ENCODE measurements at regions not wholly inside any gene's neighbourhood (a gene's known extent, or its start where the extent isn't known, plus 50 kb on each side); places are given as distances from the start of the nearest gene placed in this dataset.
A peak's percentile ranks its signal among the peaks of the same experiment; 100 is the strongest.
"Not testable (repeated sequence)": the region's sequence is repeated elsewhere in the genome, so short reads cannot be mapped to it uniquely, and the experiment has no call there.

GRCh38 chr7:66476056-66476455, 152.6 kb upstream of the KCTD7 start:
- not testable (repeated sequence) for H3K27me3 ChIP-seq (ENCODE audit: insufficient read depth); DNase-seq (ENCODE audit: low spot score); H3K9me2 ChIP-seq (ENCODE audit: insufficient read depth); H3F3A ChIP-seq (replicated peaks; ENCODE audit: low read depth); H3K4me1 ChIP-seq (ENCODE audit: insufficient read depth); H3K4me1 Mint-ChIP-seq; H4K20me1 ChIP-seq (replicated peaks; ENCODE audit: insufficient read depth); H3K4me2 ChIP-seq; H3K4me3 Mint-ChIP-seq; H3K79me2 ChIP-seq (replicated peaks; ENCODE audit: insufficient read depth); H3K9me3 Mint-ChIP-seq; H3K27ac Mint-ChIP-seq; H3K27ac ChIP-seq (ENCODE audit: low read depth); H3K4me3 ChIP-seq; H2AFZ ChIP-seq; ATAC-seq; H3K36me3 ChIP-seq (ENCODE audit: insufficient read depth); H3K27me3 Mint-ChIP-seq (ENCODE audit: insufficient read depth, low read depth, poor library complexity)
- H3K36me3 Mint-ChIP-seq (ENCODE audit: low read depth) = peaks cover 22% of the 10 kb centered on the region

- not testable (repeated sequence) for H3K27me3 ChIP-seq (ENCODE audit: insufficient read depth); ATAC-seq; H3K9me3 Mint-ChIP-seq; H3F3A ChIP-seq (replicated peaks; ENCODE audit: low read depth); H3K36me3 ChIP-seq (ENCODE audit: insufficient read depth); H3K79me2 ChIP-seq (replicated peaks; ENCODE audit: insufficient read depth); H4K20me1 ChIP-seq (replicated peaks; ENCODE audit: insufficient read depth); H3K27ac ChIP-seq (ENCODE audit: low read depth); H2AFZ ChIP-seq; H3K27me3 Mint-ChIP-seq (ENCODE audit: insufficient read depth, low read depth, poor library complexity); H3K4me2 ChIP-seq; DNase-seq (ENCODE audit: low spot score); H3K9me2 ChIP-seq (ENCODE audit: insufficient read depth); H3K4me3 Mint-ChIP-seq; H3K4me1 ChIP-seq (ENCODE audit: insufficient read depth); H3K4me3 ChIP-seq; H3K27ac Mint-ChIP-seq; H3K4me1 Mint-ChIP-seq
- peaks cover 32% of the 10 kb centered on the region for H3K36me3 Mint-ChIP-seq (ENCODE audit: low read depth)
These were observed 150.8 kb upstream of the KCTD7 start for GRCh38 chr7:66477822-66478397.

GRCh38 chr7:66481229-66481628, 147.5 kb upstream of the KCTD7 start:
- not testable (repeated sequence) for H3K79me2 ChIP-seq (replicated peaks; ENCODE audit: insufficient read depth); H3K4me3 ChIP-seq; H3K9me2 ChIP-seq (ENCODE audit: insufficient read depth); H3K27ac Mint-ChIP-seq; H3K27me3 ChIP-seq (ENCODE audit: insufficient read depth); H3F3A ChIP-seq (replicated peaks; ENCODE audit: low read depth); H3K27me3 Mint-ChIP-seq (ENCODE audit: insufficient read depth, low read depth, poor library complexity); H3K9me3 Mint-ChIP-seq; H3K36me3 ChIP-seq (ENCODE audit: insufficient read depth); H3K4me1 Mint-ChIP-seq; ATAC-seq; H3K27ac ChIP-seq (ENCODE audit: low read depth); H4K20me1 ChIP-seq (replicated peaks; ENCODE audit: insufficient read depth); H3K4me3 Mint-ChIP-seq; H3K4me1 ChIP-seq (ENCODE audit: insufficient read depth); H3K4me2 ChIP-seq; DNase-seq (ENCODE audit: low spot score); H2AFZ ChIP-seq
- H3K36me3 Mint-ChIP-seq (ENCODE audit: low read depth) = peaks cover 56% of the 10 kb centered on the region

- not testable (repeated sequence) for H2AFZ ChIP-seq; H4K20me1 ChIP-seq (replicated peaks; ENCODE audit: insufficient read depth); DNase-seq (ENCODE audit: low spot score); H3K4me2 ChIP-seq; H3K27me3 Mint-ChIP-seq (ENCODE audit: insufficient read depth, low read depth, poor library complexity); H3K36me3 ChIP-seq (ENCODE audit: insufficient read depth); H3K4me3 ChIP-seq; H3K79me2 ChIP-seq (replicated peaks; ENCODE audit: insufficient read depth); H3K9me2 ChIP-seq (ENCODE audit: insufficient read depth); H3K4me3 Mint-ChIP-seq; H3K27ac ChIP-seq (ENCODE audit: low read depth); H3K9me3 Mint-ChIP-seq; ATAC-seq; H3K27me3 ChIP-seq (ENCODE audit: insufficient read depth)
- 0 out of 2 replicates have a peak, but pooled peaks cover 12% of the 10 kb centered on the region for H3F3A ChIP-seq (replicated peaks; ENCODE audit: low read depth)
- peaks cover 20% of the 10 kb centered on the region for H3K4me1 Mint-ChIP-seq
- peaks cover 12% of the 10 kb centered on the region; the same call in 1 of the 2 replicates for H3K4me1 ChIP-seq (ENCODE audit: insufficient read depth)
- H3K27ac Mint-ChIP-seq = peak overlapping the region; percentile 58; the same call in 1 of the 2 replicates
- peaks cover 19% of the 10 kb centered on the region for H3K36me3 Mint-ChIP-seq (ENCODE audit: low read depth)
These were observed 139.6 kb upstream of the KCTD7 start for GRCh38 chr7:66489065-66489464.

- Histone ChIP-seq H3K27ac (ENCODE audit: low read depth) (peak overlapping the region; percentile 93; the same call in 1 of the 2 replicates), H3F3A (replicated peaks; ENCODE audit: low read depth) (0 out of 2 replicates have a peak, but pooled peaks cover 12% of the 10 kb centered on the region), H3K4me1 (ENCODE audit: insufficient read depth) (peaks cover 12% of the 10 kb centered on the region; the same call in 1 of the 2 replicates)
- not testable (repeated sequence) for H3K27me3 ChIP-seq (ENCODE audit: insufficient read depth); H3K36me3 ChIP-seq (ENCODE audit: insufficient read depth); H3K9me2 ChIP-seq (ENCODE audit: insufficient read depth); DNase-seq (ENCODE audit: low spot score); ATAC-seq; H3K4me3 ChIP-seq; H3K9me3 Mint-ChIP-seq; H3K79me2 ChIP-seq (replicated peaks; ENCODE audit: insufficient read depth); H3K4me2 ChIP-seq; H4K20me1 ChIP-seq (replicated peaks; ENCODE audit: insufficient read depth); H2AFZ ChIP-seq
- Mint-ChIP-seq H3K4me3 (peak overlapping the region; percentile 14; the same call in 1 of the 3 replicates), H3K36me3 (ENCODE audit: low read depth) (peaks cover 17% of the 10 kb centered on the region; the same call in 2 of the 3 replicates), H3K27me3 (ENCODE audit: insufficient read depth, low read depth, poor library complexity) (peaks cover 11% of the 10 kb centered on the region), H3K4me1 (peaks cover 20% of the 10 kb centered on the region), H3K27ac (peak overlapping the region; percentile 99)
These were observed 138.9 kb upstream of the KCTD7 start for GRCh38 chr7:66489741-66490140.

GRCh38 chr7:66490979-66491378, 137.7 kb upstream of the KCTD7 start:
- Mint-ChIP-seq H3K27me3 (ENCODE audit: insufficient read depth, low read depth, poor library complexity) (peaks cover 11% of the 10 kb centered on the region), H3K4me1 (peaks cover 20% of the 10 kb centered on the region), H3K36me3 (ENCODE audit: low read depth) (peaks cover 12% of the 10 kb centered on the region), H3K27ac (peak overlapping the region; percentile 100), H3K4me3 (0 out of 3 replicates have a peak overlapping the region, but pooled peaks have one; percentile 17)
- Histone ChIP-seq H3K4me2 (peak overlapping the region; percentile 6; the same call in 1 of the 2 replicates), H3K4me1 (ENCODE audit: insufficient read depth) (peaks cover 12% of the 10 kb centered on the region; the same call in 1 of the 2 replicates), H3F3A (replicated peaks; ENCODE audit: low read depth) (0 out of 2 replicates have a peak, but pooled peaks cover 12% of the 10 kb centered on the region), H3K27ac (ENCODE audit: low read depth) (peak overlapping the region; percentile 98)
- not testable (repeated sequence) for H3K9me2 ChIP-seq (ENCODE audit: insufficient read depth); H3K9me3 Mint-ChIP-seq; H3K27me3 ChIP-seq (ENCODE audit: insufficient read depth); H2AFZ ChIP-seq; H3K4me3 ChIP-seq; H3K79me2 ChIP-seq (replicated peaks; ENCODE audit: insufficient read depth); H4K20me1 ChIP-seq (replicated peaks; ENCODE audit: insufficient read depth); H3K36me3 ChIP-seq (ENCODE audit: insufficient read depth)
- DNase-seq (ENCODE audit: low spot score) (peak; percentile 26), ATAC-seq (peak; percentile 34)
